Bronchial epithelial cell (primary cell): ENCODE measurements at regions not wholly inside any gene's neighbourhood (a gene's known extent, or its start where the extent isn't known, plus 50 kb on each side); places are given as distances from the start of the nearest gene placed in this dataset.

Experiments used
- DNase-seq: peaks from one replicate; pipeline ENCODE4 v3.0.0-alpha.2; 2010; ENCODE audit warnings: low read depth
- FAIRE-seq: peaks from 2 replicates; lab custom pipeline; 2011; peaks lifted over from hg19 to GRCh38; lab: Jason Lieb, UNC
- H3K27me3 ChIP-seq: 2 replicates; pipeline ENCODE4 v1.5.1; 2011; ENCODE audit warnings: low read length; ENCODE audit not compliant: control insufficient read depth, insufficient read depth
- H3K36me3 ChIP-seq: 2 replicates; pipeline ENCODE4 v1.5.1; 2011; ENCODE audit warnings: low read length; ENCODE audit not compliant: control insufficient read depth, insufficient read depth
- H3K4me3 ChIP-seq: 2 replicates; pipeline ENCODE4 v1.5.1; 2011; ENCODE audit warnings: mild to moderate bottlenecking, low read depth, low read length, control low read depth
- TF ChIP-seq, protein P1 (sequence below): IDR thresholded peaks from 2 replicates; pipeline ENCODE4 v1.5.1; 2011; ENCODE audit warnings: mild to moderate bottlenecking, moderate library complexity, low read length, control low read depth, inconsistent platforms; ENCODE audit not compliant: insufficient read depth, severe bottlenecking

DNA sequence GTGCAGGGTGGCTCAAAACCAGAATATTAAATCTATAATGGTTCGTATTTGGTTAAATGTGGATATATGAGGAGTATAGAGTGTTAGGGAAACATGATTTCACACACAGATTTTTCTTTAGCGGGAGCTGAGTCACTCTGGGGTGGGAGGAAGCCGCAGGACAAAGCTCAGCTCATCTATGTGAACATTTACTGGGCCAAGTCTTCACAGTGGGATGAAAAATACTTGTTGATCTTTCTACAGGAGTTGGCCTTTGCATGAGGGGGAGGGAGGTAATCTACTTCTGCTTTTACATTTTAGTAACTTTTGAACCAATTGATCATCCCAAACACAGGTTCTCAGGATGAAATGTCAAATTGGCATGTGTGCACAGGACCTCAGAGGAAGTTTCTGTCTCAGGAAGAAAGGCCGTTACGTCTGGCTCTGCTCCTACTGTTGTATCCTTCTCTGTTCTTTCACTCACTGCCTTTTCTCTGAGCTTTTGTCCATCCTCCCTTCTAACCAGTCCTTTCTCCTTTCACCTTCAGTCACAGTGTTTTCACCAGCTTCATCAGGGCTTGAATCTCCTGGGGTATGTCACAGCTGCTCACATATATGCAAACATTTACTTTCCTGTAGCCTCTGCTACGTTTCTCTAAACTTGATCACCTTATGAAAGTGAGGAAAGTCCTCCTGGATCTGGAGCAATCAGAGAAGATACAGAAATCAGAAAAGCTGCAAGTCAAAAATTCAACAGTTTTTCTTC lies 943.3 kb upstream of the FANCL start:
- TF ChIP-seq, protein P1, sequence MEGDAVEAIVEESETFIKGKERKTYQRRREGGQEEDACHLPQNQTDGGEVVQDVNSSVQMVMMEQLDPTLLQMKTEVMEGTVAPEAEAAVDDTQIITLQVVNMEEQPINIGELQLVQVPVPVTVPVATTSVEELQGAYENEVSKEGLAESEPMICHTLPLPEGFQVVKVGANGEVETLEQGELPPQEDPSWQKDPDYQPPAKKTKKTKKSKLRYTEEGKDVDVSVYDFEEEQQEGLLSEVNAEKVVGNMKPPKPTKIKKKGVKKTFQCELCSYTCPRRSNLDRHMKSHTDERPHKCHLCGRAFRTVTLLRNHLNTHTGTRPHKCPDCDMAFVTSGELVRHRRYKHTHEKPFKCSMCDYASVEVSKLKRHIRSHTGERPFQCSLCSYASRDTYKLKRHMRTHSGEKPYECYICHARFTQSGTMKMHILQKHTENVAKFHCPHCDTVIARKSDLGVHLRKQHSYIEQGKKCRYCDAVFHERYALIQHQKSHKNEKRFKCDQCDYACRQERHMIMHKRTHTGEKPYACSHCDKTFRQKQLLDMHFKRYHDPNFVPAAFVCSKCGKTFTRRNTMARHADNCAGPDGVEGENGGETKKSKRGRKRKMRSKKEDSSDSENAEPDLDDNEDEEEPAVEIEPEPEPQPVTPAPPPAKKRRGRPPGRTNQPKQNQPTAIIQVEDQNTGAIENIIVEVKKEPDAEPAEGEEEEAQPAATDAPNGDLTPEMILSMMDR, result no peak
- FAIRE-seq, result no peak
- H3K36me3 ChIP-seq, result no peaks in the 10 kb centered on the region
- DNase-seq, result peak; percentile 34
- H3K4me3 ChIP-seq, result no peak overlapping the region
- no peaks in the 10 kb centered on the region for H3K27me3 ChIP-seq

DNA sequence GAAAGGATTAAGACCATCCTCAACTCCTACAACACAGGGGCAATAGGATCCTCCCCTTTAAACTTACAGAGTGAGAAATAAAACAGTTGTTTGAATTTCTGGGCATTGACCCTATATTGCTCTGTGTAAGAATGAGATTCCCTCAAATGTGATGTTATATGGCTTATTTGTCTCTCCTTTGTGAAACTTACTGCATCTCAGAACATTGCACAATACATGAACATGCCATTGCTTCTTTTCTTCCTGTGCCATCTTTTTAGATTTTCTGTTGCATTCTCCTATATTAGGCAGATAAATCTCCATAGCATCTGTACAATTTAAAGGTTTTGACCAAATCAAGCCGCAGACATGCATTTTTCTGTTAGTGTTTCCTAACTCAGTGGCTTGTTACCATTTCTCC lies 941.9 kb upstream of the FANCL start:
- FAIRE-seq, result no peak
- Histone ChIP-seq H3K27me3 (no peaks in the 10 kb centered on the region), H3K36me3 (no peaks in the 10 kb centered on the region), H3K4me3 (no peak overlapping the region)
- DNase-seq, result no peak
- TF ChIP-seq, protein P1, result no peak

DNA sequence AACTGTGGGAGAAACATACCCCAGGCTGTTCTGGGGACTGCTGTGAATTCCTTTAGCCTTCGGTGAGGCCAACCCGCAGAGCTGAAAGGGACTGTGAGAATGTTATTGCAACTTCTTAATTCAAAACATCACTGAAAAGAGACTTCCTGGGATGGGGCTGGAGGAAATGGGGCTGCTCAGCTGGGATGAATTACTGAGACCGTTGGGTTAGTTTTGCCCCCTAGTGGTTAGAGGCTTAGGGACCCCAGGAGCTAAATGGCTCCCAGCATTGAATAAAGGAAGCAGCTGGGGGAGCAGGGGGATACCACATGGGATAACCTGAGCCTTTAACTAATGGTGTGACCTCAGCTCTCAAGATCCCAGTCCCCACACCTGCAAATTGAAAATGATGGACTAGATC lies 941.1 kb upstream of the FANCL start:
- peak; percentile 10 for DNase-seq
- no peak for FAIRE-seq
- TF ChIP-seq, protein P1, result peak; percentile 15
- Histone ChIP-seq H3K36me3 (no peaks in the 10 kb centered on the region), H3K27me3 (no peaks in the 10 kb centered on the region), H3K4me3 (no peak overlapping the region)

DNA sequence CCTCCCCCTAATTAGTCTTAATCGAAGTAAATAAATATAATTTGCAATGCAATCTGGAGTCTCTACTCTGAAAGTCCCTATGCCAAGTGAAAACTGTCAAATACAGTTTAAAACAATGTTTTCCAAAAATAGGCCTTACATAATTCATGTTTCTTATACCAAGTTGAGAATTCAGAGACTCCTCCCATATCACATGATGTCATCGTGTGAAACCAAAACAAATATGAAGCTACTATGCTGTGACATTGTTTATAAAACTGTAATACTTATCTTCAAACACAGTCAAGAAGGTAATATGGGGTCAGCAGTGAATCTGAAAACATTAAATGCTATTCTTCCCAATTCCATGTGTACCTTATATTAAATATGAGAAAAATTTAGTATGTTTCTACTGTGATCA lies 940.2 kb upstream of the FANCL start:
- no peak overlapping the region for H3K4me3 ChIP-seq
- DNase-seq, result no peak
- H3K36me3 ChIP-seq, result no peaks in the 10 kb centered on the region
- no peak for FAIRE-seq
- no peaks in the 10 kb centered on the region for H3K27me3 ChIP-seq
- TF ChIP-seq, protein P1, result no peak

DNA sequence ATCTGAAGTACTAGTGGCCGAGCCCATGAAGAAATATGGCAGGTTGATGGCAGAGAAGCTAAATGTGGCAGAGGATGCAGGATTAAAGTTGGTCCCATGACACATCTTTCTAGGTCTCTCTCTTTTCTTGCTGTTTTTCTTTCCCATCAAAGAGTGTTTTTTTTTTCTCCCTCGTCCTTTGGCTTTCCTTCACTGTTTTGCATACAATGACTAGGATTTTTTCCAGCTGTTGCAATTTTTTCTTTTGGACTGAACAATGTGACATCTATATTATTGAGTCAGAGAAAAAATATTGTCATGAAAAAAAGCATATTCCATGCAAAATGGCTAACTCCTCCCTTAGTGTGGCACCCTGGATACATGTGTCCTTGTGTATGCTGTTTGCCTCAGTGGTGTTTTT lies 939.5 kb upstream of the FANCL start:
- H3K4me3 ChIP-seq, result no peak overlapping the region

More for the DNA sequence above, 939.5 kb upstream of the FANCL start:
- TF ChIP-seq, protein P1, result no peak
- no peak for DNase-seq
- H3K36me3 ChIP-seq, result no peaks in the 10 kb centered on the region
- no peak for FAIRE-seq
- no peaks in the 10 kb centered on the region for H3K27me3 ChIP-seq
